ENCODE measurements at regions not wholly inside any gene's neighbourhood (a gene's known extent, or its start where the extent isn't known, plus 50 kb on each side); places are given as distances from the start of the nearest gene placed in this dataset.
"Not testable (repeated sequence)": the region's sequence is repeated elsewhere in the genome, so short reads cannot be mapped to it uniquely, and the experiment has no call there.

DNA sequence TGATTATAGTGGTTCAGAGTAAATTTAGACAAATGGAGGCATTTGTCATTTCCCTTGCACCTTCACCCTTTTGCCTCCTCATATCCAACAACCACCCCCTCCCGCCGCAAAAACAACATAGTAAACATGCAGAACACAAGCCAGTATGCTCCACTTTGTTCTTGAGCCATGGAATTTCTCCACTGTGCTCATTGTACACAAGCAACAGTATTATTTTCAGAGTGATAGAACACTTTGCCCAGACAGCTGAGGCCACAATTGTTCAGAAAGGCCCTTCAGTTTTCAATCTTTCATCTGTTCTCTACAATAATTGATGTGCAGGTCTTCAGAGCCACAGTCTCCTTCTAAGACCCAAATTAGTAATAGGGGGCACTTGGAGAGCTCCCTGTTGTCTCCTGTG, 272.8 kb upstream of the SLC30A5 start:
- DNase-seq, result no peak

DNA sequence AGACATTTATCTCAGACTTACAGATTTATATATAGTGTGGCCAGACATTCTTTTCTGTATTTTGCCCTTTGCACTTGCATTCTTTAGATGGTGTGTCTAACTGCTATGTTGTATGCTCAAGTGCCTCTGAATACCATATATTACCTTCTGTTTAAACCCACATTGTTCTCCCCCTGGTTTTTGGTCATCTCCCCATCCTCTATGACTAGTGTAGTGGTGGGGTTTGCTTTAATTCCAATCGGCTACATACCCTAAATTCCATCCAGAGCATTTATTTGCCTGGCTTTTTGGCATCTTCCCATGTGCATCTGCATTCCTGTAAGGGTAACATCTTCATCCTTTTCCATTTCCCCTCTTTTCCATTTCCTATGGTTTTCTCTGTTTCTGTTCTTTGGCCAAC, 271.0 kb upstream of the SLC30A5 start:
- no peak for DNase-seq

DNA sequence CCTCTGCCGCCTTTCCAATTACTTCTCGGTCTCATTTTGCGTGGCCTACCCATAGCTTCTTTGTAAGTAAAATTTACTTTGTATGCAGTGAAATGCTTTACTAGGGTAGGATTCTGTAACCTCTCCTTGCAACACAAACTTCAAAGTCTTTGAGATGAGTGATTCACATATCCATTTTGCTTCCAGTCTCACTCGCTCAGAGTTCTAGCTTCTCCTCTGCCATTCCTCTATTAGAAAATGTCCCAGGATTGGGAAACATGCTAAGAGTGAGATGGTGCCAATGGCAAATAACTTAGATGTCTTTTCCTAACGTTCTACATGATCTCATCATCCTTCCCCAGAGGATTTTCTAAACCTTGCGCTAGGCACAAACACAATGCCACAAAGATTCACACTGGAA, 270.5 kb upstream of the SLC30A5 start:
- DNase-seq, result no peak

DNA sequence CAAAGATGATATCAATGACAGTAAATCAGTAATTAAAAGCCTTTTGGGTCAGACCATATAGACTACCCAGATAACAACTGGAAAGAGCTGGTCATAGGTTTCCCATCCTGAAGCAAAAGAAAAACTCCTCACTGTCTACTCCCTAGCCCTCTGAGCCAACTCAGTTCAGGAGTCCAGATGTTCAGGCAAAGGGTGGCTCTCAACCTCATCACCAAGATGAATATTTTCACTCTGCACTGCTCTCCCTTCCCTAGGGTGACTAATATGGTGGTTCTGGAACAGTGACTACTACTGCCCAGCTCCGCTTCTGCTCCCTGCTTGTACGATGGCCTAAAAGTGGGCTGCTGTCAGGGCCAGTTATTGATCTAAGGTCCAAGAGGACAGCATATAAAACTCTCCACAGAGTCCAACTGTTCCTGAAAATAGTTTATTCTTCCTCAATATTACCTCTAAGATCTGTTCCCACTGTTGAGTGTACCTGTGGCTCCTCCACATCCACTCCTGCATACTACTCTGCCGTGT, 263.4 kb upstream of the SLC30A5 start:
- no peak for DNase-seq

DNA sequence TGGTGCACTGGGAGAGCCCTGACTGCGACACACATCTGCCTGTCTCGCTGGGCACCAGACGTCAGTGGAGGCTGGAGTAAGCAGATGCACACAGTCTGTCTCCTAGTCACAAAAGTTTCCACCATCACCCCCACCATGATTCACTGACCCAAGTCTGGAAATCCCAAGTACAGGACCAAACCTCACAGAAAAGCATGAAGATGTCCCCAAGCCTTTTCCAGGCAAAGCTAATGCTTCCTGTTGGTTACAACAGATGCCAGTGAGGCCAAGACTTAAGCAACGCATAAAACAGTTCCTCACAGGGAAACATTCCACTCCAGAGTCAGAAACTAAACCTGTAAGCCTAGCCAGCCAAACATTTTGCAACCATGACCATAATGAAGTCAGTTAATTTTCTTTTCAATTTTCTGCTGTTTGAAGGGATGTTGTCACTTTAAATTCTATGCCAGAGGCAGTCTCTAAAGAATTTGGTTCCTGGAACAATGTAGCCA, 259.3 kb upstream of the SLC30A5 start:
- no peak for DNase-seq

DNA sequence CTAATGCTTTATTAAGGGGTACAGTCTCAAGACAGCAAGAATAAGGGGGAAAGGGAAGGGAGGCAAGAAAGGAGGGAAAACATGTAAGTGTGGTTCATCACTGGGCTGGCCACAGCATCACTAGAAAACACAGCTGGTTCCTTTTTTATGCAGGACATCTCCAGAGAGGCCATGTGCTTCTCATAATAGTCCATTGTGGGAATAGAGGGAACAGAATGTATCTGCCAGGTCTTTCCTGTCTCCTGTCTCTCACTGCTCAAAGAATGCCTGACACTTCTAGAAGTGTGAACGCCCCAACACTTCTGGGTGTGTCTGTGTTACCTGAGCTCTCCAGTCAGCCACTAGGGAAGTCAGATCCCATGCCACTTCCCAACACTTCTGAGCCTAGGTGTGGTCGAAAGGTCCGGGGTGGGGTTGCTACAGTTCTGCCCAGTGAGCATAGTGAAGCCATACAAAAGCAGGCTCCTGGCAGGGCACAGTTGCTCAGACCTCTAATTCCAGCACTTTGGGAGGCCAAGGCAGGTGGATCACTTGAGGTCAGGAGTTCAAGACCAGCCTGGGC, 255.6 kb upstream of the SLC30A5 start:
- no peak for DNase-seq

DNA sequence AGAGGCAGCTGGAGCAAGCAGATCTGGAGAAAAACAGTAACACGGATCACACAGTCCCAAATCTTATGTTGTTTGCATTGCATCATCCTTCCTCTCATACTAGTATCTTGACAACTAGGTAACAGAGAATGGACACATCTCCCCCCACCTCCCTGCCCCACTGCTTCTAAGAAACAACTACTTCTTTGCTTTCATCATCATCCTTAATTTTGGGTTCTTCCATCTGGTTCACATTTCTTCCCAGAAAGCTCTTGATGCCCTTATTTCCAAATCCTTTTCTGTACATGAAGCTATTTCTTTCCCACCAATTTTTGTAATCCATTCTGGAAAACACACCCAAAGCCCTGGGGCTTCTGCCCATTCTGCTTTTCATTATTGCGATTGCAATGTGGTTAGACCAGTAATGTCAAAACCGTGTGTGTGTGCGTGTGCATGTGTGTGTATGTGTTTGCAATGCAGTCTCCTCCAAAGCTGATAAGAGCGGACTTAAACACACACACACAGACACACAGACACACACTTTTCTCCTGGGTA, 254.7 kb upstream of the SLC30A5 start:
- no peak for DNase-seq

DNA sequence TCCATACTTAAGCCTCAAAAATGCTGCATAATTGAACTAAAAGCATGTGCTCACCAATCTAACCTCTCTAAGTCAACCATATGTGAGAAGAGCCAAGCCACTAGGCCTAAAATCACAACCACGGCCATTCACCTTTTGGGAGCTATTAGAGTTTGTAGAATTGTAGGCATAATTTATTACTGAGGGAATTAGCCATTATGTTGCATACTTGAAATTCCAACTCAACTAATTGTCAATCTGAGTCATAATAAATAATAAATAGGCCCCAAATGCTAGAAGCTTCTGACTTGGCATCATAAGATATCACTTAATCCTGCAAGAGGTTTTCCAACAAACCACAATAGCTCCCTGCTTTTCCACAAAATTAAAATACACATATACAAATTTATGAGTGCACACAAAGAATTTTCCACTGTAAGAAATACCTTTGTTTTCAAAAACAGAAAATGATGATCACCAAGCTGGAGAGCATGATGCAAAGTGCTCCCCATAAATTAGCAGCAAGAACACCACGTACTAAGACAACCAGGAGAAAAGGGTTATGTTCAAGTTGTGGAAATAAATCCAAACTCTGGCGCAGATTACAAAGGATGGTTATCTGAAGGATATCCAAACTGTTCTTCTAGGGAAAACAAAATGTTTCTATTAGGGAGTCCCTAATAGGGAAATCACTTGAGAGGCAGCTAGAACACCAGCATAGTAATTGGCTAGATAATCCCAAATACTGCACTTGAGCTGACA, 250.0 kb upstream of the SLC30A5 start:
- DNase-seq, result no peak

DNA sequence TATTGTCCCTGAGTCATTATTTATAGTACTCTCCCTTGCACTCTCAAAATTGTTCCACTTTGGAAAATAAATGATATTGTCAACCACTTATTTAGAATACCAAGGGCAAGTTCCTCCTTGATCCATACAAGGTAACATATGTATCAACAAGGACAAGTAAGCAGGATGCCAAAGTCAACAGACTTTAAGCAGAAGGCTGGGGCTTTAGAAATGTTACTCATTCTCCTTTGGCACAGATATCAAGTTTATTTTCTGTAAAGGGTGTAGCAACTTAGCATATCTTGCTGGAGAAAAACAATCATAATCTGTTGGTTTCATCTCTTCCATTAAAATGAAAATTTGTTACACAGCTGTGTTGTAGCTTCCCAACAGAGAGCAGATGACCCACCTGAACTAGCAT, 248.7 kb upstream of the SLC30A5 start:
- no peak for DNase-seq

DNA sequence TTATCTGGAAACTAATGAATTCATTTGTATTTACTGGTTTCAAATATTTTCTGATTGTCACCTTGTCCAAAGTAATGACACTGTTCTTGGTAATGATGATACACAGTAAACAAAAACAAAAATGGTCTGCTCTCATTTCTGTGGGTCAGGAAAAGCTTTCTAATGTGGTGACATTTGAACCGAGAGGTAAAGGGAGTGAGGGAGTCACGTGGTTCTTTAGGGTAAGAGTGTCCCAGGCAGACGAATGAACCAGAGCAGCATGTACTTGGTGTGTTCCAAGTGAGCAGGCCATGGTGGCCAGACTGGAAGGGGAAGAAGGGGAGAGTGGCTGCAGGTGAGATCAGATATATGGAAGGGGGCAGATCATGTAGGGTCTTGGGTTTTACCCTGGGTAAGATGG, 247.0 kb upstream of the SLC30A5 start:
- DNase-seq, result no peak

DNA sequence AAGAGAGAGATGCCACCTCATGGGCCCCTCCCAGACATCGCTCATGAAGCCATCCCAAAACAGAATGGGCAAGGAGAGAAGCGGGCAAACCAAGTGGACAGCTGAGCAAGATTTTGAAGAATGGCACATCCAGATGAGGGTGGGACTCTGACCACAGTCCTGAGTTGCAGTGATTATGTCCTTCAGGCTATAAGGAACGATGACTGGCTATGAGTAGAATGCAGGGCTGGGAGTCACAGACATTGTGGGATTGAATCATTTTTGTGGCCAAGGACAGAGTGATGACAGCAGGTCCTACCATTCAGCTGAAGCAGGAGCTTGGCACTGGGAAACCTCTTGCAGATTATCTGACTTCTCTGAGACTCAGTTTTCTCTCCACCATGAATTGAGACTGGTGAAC, 245.7 kb upstream of the SLC30A5 start:
- no peak for DNase-seq

DNA sequence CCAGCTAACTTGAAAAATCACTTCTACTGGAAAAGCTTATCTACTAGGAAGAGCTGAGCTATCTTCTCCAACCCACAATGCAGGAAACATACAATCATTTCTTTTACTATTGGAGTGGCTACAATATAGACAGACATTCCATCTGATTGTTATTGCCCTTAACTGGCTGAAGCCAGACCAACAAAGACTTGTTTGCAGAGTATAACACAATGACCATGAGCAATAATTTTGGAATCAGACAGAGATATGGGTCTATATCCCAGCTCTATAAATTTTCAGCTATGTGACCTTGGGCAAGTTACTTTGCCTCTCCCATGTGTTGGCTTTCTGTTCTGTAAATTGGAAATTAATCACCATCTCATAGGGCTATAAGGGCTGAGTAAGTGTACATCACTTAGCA, 244.7 kb upstream of the SLC30A5 start:
- DNase-seq, result no peak

DNA sequence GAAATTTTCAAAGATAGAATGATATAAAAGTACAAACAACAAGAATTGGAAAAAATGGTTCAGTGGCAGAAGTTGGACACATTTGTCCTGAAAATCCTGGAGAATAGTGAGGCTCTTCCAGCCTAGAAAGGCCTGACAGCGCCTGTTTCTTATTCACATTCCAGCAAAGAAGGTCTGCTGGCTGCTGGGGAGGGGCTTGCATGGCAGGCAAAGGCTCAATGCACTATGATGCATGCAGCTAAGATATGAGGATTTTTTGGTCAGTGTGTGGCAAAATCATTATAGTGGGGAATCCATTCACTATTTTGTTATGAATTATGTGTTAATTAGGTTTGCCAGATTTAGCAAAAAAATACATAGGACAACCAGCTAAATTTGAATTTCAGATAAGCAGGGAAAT, 243.9 kb upstream of the SLC30A5 start:
- no peak for DNase-seq

DNA sequence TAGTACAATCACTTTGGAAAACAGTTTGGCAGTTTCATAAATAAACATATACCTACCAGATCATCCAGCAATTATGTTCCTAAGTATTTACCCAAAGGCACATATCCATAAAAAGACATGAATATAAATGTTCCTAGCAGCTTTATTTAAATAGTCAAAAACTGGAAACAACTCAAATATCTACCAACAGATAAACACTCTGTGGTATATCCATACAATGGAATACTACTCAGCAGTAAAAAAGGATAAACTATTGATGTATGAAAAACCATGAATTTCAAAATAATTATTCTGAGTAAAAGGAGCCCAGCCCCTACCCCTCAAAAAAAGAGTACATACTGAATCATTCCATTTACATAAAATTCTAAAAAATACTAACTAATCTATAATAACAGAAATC, 232.7 kb upstream of the SLC30A5 start:
- no peak for DNase-seq

DNA sequence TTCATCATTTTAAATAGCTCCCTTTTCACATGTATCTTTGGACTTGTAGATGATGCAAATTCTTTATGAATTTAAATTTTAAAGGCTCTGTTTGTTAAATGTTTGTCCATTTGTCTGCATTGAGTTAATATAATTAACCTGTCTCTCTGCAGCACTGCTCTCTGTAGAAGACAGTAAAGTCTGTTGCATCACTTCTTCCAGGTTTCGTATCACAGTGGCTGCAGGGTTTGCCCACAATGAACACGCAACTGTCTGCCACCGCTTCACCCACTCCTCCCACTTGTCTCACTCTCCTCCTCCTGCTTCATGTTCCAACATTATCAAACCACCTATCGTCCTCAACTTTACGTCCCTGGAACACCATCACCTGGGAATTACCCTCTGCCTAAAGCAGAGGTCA, 231.3 kb upstream of the SLC30A5 start:
- no peak for DNase-seq

DNA sequence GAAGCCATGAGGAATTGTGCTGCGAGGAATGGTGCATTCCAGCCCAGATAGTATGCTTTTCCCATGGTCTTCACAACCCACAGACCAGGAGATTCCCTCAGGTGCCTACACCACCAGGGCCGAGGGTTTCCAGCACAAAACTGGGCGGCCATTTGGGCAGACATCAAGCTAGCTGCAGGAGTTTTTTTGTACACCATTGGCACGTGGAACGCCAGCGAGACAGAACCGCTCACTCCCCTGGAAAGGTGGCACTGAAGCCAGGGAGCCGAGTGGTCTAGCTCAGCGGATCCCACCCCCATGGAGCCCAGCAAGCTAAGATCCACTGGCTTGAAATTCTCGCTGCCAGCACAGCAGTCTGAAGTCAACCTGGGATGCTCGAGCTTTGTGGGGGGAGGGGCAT, 228.6 kb upstream of the SLC30A5 start:
- not testable (repeated sequence) for DNase-seq

DNA sequence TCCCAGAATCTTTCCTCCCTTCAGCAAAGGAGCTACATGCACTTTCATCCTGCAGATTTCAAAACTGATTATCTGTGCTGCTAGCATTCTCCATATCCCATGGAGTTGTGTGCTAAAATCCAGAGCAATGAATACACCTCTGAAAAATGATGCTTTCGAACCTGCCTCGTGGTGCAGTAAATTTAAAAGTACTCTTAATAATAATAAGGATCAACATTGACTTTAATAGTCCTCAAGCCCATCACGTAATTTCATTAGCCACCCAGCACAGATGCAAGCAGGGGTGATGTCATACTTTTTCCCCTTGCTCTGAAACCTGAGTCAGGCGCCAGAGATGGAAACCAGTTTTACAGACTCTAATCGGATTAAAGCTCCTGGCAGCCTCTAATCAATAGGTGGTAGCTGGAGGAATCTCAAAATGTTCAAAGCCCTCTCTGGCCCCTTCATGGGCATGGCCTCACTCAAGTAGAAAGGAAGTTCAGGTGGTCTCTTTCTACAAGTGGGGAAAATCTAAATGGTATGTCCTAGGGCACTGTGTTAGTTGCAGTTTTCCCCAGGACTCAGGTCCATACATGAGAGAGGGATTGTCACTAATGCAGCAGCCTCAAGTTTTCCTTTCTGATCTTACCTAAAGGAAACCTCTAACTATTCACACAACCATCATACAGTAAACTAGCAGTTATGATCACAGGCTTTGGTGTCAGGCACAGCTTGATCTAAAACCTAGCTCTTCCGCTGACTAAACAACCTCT, 221.6 kb upstream of the SLC30A5 start:
- no peak for DNase-seq

DNA sequence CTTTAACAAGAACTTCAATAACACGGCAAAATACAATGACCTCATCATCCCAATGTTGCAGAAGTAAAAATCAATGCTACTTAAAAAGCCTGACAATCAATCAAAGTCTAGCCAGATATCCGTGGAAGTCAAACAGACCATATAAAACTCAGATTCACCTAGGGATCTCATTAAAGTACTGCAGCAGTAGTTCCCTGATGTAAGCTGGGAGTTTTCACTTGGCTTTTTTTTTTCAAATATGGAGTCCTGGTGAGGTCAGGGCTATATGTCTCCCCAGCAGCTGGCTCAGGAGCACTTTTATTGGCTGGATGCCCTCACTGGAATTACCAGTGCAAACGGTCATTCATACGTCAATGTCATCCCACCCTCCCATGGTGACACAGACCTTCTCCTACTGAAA, 220.6 kb upstream of the SLC30A5 start:
- no peak for DNase-seq

DNA sequence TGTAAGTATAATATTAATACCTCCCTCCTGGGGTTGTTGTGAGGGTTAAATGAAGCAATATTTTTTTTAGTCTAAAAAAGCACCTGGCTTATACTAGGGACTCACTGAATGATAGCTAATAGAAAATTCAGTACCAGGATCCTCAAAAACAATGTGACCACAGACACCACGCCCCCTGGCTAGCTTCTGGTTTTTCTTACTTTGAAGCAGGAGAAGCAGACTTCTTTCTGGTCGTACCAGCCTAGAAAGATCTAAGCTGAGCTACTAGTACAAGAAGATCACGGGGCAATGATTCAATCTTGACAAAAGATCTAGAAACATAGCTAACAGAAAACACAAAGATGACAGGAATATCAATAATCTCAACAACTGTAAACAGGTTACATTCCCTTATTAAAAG, 218.5 kb upstream of the SLC30A5 start:
- DNase-seq, result no peak

DNA sequence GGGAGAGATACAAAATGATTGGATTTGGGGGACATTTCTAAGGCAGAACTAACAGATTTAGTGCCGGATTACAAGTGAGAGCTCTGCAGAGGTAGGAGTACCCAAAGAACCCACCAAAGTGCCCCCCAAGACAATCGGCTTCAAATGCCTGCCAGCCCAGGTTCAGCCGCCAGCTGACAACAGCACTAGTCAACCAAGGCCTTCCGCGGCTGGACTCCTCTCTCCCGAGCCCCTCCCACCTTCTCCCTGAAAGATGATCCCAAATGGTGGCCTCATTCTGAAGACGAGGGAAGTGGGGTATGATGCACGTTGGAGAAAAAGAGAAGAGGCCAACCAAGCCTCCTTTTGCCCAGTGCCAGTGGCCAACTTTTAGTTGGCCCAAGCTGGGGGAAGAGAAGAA, 210.4 kb upstream of the SLC30A5 start:
- no peak for DNase-seq

DNA sequence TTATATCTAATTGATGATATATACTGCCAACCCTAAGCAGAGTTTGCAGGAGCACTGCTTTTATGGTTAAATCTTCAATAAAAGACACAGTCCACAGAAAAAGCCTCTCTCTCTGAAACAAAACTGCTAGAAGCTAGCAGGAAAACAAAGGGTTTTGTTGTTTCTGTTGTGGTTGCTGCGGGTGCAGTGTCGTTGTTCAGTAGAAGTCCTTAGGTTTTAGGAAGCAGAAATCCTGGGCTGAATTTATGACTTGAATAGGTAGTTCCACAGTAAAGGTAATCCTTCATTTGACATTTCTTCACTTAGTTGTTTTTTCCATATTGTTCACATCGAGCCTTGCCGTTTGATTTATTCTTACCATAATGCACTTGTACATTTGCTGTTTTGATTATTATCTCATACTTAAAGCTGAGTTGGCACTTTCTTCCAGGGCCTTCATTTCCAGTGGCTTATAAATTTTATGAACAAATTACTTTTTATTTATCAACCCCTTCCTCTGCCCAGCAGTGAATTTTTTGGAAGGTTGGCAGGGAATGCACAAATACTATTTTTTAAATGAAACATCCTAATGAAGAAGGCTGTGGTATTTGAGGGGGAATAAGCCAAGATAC, 209.6 kb upstream of the SLC30A5 start:
- DNase-seq, result no peak

DNA sequence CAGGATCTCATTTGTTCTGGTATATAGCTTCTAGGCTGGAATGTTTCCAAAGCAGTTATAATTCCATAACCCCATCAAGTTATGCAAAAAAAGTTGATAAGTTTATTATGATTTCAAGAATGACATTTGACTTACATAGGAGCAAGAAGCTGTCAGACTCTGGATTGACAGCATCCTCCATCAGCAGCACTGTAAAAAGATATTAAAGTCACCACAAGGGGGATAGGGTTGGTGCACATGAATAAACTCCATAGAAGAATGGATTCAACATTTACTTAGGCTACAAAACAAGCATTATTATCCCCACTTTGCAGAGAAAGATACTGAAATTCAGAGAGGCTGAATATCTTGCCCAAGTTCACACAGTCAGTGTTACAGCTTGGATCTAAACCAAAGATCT, 208.9 kb upstream of the SLC30A5 start:
- DNase-seq, result peak; percentile 23

DNA sequence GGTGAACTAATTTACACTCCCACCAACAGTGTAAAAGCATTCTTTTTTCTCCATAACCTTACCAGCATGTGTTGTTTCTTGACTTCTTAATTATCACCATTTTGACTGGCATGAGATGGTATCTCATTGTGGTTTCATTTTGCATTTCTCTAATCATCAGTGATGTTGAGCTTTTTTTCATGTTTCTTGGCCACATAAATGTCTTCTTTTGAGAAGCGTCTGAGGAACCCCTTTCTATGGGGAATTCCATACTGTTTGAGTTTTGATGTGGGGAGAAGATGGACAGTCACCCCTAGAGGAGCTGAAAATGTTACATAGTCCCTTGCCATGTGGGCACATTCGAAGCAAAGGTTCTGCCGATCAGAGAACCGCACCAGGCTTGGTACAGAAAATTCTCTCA, 207.0 kb upstream of the SLC30A5 start:
- no peak for DNase-seq

Measured in dermis blood vessel endothelial cell (primary cell).